HG02642 (cell line): ENCODE measurements at regions not wholly inside any gene's neighbourhood (a gene's known extent, or its start where the extent isn't known, plus 50 kb on each side); places are given as distances from the start of the nearest gene placed in this dataset.
"Not testable (repeated sequence)": the region's sequence is repeated elsewhere in the genome, so short reads cannot be mapped to it uniquely, and the experiment has no call there.

Experiments
- ATAC-seq: cut with Tn5 transposase; IDR thresholded peaks from one replicate; pipeline ENCODE4 v1.9.1; 2021; ENCODE audit warnings: mild to moderate bottlenecking; ENCODE audit not compliant: unreplicated experiment, poor library complexity

- ATAC-seq = not testable (repeated sequence)
Observed at GRCh38 chr6:71360556-71361335, 72.1 kb downstream of the OGFRL1 start.

- no peak for ATAC-seq
Observed at GRCh38 chr6:71364889-71365542, 76.4 kb downstream of the OGFRL1 start.

GRCh38 chr6:71367756-71368155 lies 79.1 kb downstream of the OGFRL1 start:
- ATAC-seq = no peak

GRCh38 chr6:71368284-71368683 lies 79.7 kb downstream of the OGFRL1 start:
- ATAC-seq = no peak

- no peak for ATAC-seq
Observed at GRCh38 chr6:71371559-71371958, 82.9 kb downstream of the OGFRL1 start.

GRCh38 chr6:71373943-71374342 lies 85.3 kb downstream of the OGFRL1 start:
- ATAC-seq = no peak

GRCh38 chr6:71375676-71376075 lies 87.1 kb downstream of the OGFRL1 start:
- no peak for ATAC-seq

- no peak for ATAC-seq
Observed at GRCh38 chr6:71376830-71377229, 88.2 kb downstream of the OGFRL1 start.

GRCh38 chr6:71383476-71383875 lies 94.9 kb downstream of the OGFRL1 start:
- no peak for ATAC-seq

- ATAC-seq = no peak
Observed at GRCh38 chr6:71383901-71384489, 95.4 kb downstream of the OGFRL1 start.

GRCh38 chr6:71385111-71385822 lies 96.7 kb downstream of the OGFRL1 start:
- no peak for ATAC-seq

- no peak for ATAC-seq
Observed at GRCh38 chr6:71386215-71386614, 97.6 kb downstream of the OGFRL1 start.

GRCh38 chr6:71387179-71387578 lies 98.6 kb downstream of the OGFRL1 start:
- no peak for ATAC-seq

GRCh38 chr6:71388068-71388744 lies 99.6 kb downstream of the OGFRL1 start:
- no peak for ATAC-seq

- ATAC-seq = no peak
Observed at GRCh38 chr6:71388856-71389527, 100.4 kb downstream of the OGFRL1 start.

- ATAC-seq = no peak
Observed at GRCh38 chr6:71391126-71391525, 102.5 kb downstream of the OGFRL1 start.

- no peak for ATAC-seq
Observed at GRCh38 chr6:71392276-71392675, 103.7 kb downstream of the OGFRL1 start.

- no peak for ATAC-seq
Observed at GRCh38 chr6:71393471-71393870, 104.9 kb downstream of the OGFRL1 start.

- no peak for ATAC-seq
Observed at GRCh38 chr6:71393981-71394432, 105.4 kb downstream of the OGFRL1 start.

- no peak for ATAC-seq
Observed at GRCh38 chr6:71394926-71395325, 106.3 kb downstream of the OGFRL1 start.
